T1000 (cell line): ENCODE measurements at regions not wholly inside any gene's neighbourhood (a gene's known extent, or its start where the extent isn't known, plus 50 kb on each side); places are given as distances from the start of the nearest gene placed in this dataset.
"Not testable (repeated sequence)": the region's sequence is repeated elsewhere in the genome, so short reads cannot be mapped to it uniquely, and the experiment has no call there.

ENCODE experiments used
- DNase-seq: peaks from one replicate; lab custom pipeline; 2025; ENCODE audit warnings: mixed read lengths; lab: John Stamatoyannopoulos, UW

- DNase-seq, result no peak
Observed at GRCh38 chr6:169014211-169015197, 239.1 kb downstream of the THBS2 start.

- DNase-seq, result no peak
Observed at GRCh38 chr6:169009628-169010027, 244.0 kb downstream of the THBS2 start.

- DNase-seq, result no peak
Observed at GRCh38 chr6:169008641-169009257, 244.9 kb downstream of the THBS2 start.

- no peak for DNase-seq
Observed at GRCh38 chr6:169005166-169005565, 248.5 kb downstream of the THBS2 start.

- DNase-seq, result no peak
Observed at GRCh38 chr6:169000022-169000421, 253.6 kb downstream of the THBS2 start.

GRCh38 chr6:168999392-168999791 is 254.3 kb downstream of the THBS2 start:
- DNase-seq, result no peak

- DNase-seq, result no peak
Observed at GRCh38 chr6:168996356-168996625, 257.4 kb downstream of the THBS2 start.

GRCh38 chr6:168995526-168996355 is 257.9 kb downstream of the THBS2 start:
- no peak for DNase-seq

- no peak for DNase-seq
Observed at GRCh38 chr6:168994956-168995355, 258.7 kb downstream of the THBS2 start.

- DNase-seq, result no peak
Observed at GRCh38 chr6:168992446-168993144, 261.1 kb downstream of the THBS2 start.

GRCh38 chr6:168991695-168992094 is 262.0 kb downstream of the THBS2 start:
- DNase-seq, result not testable (repeated sequence)

GRCh38 chr6:168990019-168990751 is 263.5 kb downstream of the THBS2 start:
- DNase-seq, result no peak

GRCh38 chr6:168989421-168989820 is 264.2 kb downstream of the THBS2 start:
- DNase-seq, result no peak

- no peak for DNase-seq
Observed at GRCh38 chr6:168988801-168989200, 264.8 kb downstream of the THBS2 start.

- DNase-seq, result no peak
Observed at GRCh38 chr6:168988280-168988679, 265.4 kb downstream of the THBS2 start.

GRCh38 chr6:168985705-168986104 is 267.9 kb downstream of the THBS2 start:
- DNase-seq, result no peak

GRCh38 chr6:168983925-168984324 is 269.7 kb downstream of the THBS2 start:
- DNase-seq, result no peak

- no peak for DNase-seq
Observed at GRCh38 chr6:168981187-168981586, 272.5 kb downstream of the THBS2 start.

- no peak for DNase-seq
Observed at GRCh38 chr6:168979254-168979653, 274.4 kb downstream of the THBS2 start.

GRCh38 chr6:168972128-168972527 is 281.5 kb downstream of the THBS2 start:
- no peak for DNase-seq

GRCh38 chr6:168971549-168971948 is 282.1 kb downstream of the THBS2 start:
- no peak for DNase-seq
